ENCODE measurements at regions not wholly inside any gene's neighbourhood (a gene's known extent, or its start where the extent isn't known, plus 50 kb on each side); places are given as distances from the start of the nearest gene placed in this dataset.
"Not testable (repeated sequence)": the region's sequence is repeated elsewhere in the genome, so short reads cannot be mapped to it uniquely, and the experiment has no call there.

- DNase-seq (ENCODE audit: low read depth in 2 of 2): not testable (repeated sequence)
Measured at GRCh38 chr7:32650356-32650755, 155.1 kb downstream of the AVL9 start.

GRCh38 chr7:32648408-32649156 lies 153.3 kb downstream of the AVL9 start:
- no peak for DNase-seq (ENCODE audit: low read depth in 2 of 2)

- DNase-seq (ENCODE audit: low read depth in 2 of 2): not testable (repeated sequence)
Measured at GRCh38 chr7:32645255-32645654, 150.0 kb downstream of the AVL9 start.

GRCh38 chr7:32643194-32643593 lies 147.9 kb downstream of the AVL9 start:
- no peak for DNase-seq (ENCODE audit: low read depth in 2 of 2)

- DNase-seq (ENCODE audit: low read depth in 2 of 2): no peak
Measured at GRCh38 chr7:32639122-32639521, 143.8 kb downstream of the AVL9 start.

- DNase-seq (ENCODE audit: low read depth in 2 of 2): not testable (repeated sequence)
Measured at GRCh38 chr7:32638479-32639121, 143.3 kb downstream of the AVL9 start.
